GM12872 (cell line): ENCODE measurements at regions not wholly inside any gene's neighbourhood (a gene's known extent, or its start where the extent isn't known, plus 50 kb on each side); places are given as distances from the start of the nearest gene placed in this dataset.

Experiments
- CTCF ChIP-seq: IDR thresholded peaks from 3 replicates; pipeline ENCODE4 v1.5.1; 2011; ENCODE audit warnings: low read depth, mild to moderate bottlenecking, low read length, moderate library complexity; ENCODE audit not compliant: insufficient read depth

- TF ChIP-seq CTCF: no peak
These were observed 251.2 kb upstream of the CDH11 start for GRCh38 chr16:65373097-65373496.

GRCh38 chr16:65372171-65372570 lies 250.3 kb upstream of the CDH11 start:
- TF ChIP-seq CTCF: no peak

- TF ChIP-seq CTCF: no peak
These were observed 244.2 kb upstream of the CDH11 start for GRCh38 chr16:65365732-65366715.

- TF ChIP-seq CTCF: no peak
These were observed 233.8 kb upstream of the CDH11 start for GRCh38 chr16:65355706-65356105.

- no peak for TF ChIP-seq CTCF
These were observed 231.3 kb upstream of the CDH11 start for GRCh38 chr16:65353183-65353582.

- no peak for TF ChIP-seq CTCF
These were observed 227.8 kb upstream of the CDH11 start for GRCh38 chr16:65349626-65350025.

GRCh38 chr16:65343556-65343955 lies 221.7 kb upstream of the CDH11 start:
- TF ChIP-seq CTCF: no peak
